A673 (cell line): ENCODE measurements at regions not wholly inside any gene's neighbourhood (a gene's known extent, or its start where the extent isn't known, plus 50 kb on each side); places are given as distances from the start of the nearest gene placed in this dataset.

Source experiments
- CTCF ChIP-seq: fragments of 300-800, 200-600 bp; sonication (generic); conservative IDR thresholded peaks from 2 replicates; pipeline ENCODE4 v1.5.1; 2017; ENCODE audit warnings: low read depth, mild to moderate bottlenecking, antibody characterized with exemption, low read length, moderate library complexity, mixed read lengths
- EZH2 ChIP-seq: fragments of 200-600 bp; sonication (generic); IDR thresholded peaks from 2 replicates; pipeline ENCODE4 v1.6.1; 2017; ENCODE audit warnings: borderline replicate concordance, low read depth, mild to moderate bottlenecking, mixed read lengths, antibody characterized with exemption, low read length; ENCODE audit not compliant: poor library complexity, severe bottlenecking

DNA sequence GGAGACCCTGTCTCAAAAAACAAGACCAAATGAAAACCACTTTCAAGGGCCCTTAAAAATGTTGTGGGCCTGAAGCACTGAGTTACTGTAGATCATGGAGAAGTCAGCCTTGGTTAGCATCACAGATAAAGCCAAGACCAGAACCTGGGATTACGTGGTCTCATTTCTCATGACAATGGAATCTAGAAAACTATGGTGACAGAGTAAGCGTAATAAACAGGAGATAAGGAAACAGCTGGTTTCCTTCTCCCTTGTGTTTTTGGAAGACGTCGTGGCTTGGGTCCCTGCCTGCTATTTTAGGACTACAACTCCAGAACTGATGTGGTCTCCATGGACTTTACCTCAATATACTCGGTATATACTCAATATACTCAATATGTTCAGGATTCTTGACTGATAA is 180.7 kb upstream of the ZFHX3 start:
- TF ChIP-seq CTCF, result no peak
- TF ChIP-seq EZH2, result no peak
